HG02885 (cell line): ENCODE measurements at regions not wholly inside any gene's neighbourhood (a gene's known extent, or its start where the extent isn't known, plus 50 kb on each side); places are given as distances from the start of the nearest gene placed in this dataset.
"Not testable (repeated sequence)": the region's sequence is repeated elsewhere in the genome, so short reads cannot be mapped to it uniquely, and the experiment has no call there.

Experiments
- ATAC-seq: cut with Tn5 transposase; IDR thresholded peaks from one replicate; pipeline ENCODE4 v1.9.1; 2021; ENCODE audit warnings: mild to moderate bottlenecking; ENCODE audit not compliant: unreplicated experiment, poor library complexity

DNA sequence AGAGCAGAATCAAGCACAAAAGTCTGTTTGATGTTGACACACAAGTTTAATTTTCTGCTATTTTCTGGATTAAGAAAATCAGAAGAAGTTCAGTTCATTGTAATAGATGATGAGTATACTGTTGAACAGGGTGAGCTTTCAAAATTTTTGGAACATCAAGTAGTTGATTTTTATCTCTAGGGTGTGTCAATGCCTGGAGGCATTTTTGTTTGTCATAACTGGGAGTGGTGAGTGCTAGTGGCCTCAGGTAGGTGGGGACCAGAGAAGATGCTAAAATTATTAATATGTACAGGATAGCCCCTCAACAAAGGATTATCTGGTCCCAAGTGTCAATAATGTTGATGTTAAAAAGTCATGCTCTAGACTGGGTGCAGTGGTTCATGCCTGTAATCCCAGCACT is 279.7 kb upstream of the GNPDA2 start:
- ATAC-seq = no peak

GRCh38 chr4:45004847-45005565 is 278.6 kb upstream of the GNPDA2 start:
- ATAC-seq = no peak

GRCh38 chr4:45004326-45004725 is 278.0 kb upstream of the GNPDA2 start:
- ATAC-seq = no peak

DNA sequence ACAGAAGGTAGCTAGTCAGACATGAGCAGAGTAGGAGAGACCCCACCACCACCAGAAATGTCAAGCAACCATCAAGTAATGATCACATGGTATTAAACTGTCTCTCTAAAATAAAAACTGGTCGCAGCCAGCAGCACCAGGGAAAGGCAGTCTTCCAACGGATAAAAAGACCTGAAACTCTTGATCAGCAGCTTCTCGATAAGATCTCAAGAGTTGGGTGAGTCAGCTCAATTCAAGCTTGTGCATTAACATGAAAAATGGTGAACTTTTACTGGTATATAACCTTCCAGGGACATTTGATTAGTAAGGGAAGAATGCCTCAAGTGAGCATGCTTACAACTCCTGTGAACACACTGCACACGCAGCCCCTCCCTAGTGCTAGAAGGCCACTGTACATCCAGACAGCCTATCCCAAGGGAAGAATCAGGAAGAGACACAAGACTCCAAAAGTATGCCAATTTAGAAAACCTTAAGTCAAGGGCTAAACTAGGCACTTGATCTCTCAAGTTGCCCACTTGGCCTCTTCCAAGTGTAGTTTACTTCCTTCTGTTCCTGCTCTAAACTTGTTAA is 270.0 kb upstream of the GNPDA2 start:
- no peak for ATAC-seq

DNA sequence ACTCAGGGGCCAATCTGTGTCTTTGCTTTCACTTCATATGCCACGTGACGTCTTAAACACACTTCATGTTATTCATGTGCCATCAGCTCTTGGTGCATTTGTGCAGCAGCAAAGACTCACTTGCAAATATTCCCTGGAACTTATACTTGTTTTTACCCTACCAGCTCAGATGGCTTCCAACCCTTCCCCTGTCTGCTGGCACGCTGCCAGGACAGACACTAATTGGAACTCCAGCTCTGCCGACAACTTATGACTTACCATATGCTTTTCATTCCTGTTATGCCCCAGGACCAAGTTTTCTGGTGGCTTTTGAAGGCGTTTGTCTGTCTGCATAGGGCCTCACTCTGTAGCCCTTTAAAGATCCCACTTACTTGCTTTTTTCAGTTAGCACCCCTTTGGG is 261.7 kb upstream of the GNPDA2 start:
- no peak for ATAC-seq

- no peak for ATAC-seq
These were observed 259.6 kb upstream of the GNPDA2 start for GRCh38 chr4:44985938-44986337.

- ATAC-seq = no peak
These were observed 258.8 kb upstream of the GNPDA2 start for GRCh38 chr4:44985152-44985551.

GRCh38 chr4:44984083-44984482 is 257.7 kb upstream of the GNPDA2 start:
- no peak for ATAC-seq

DNA sequence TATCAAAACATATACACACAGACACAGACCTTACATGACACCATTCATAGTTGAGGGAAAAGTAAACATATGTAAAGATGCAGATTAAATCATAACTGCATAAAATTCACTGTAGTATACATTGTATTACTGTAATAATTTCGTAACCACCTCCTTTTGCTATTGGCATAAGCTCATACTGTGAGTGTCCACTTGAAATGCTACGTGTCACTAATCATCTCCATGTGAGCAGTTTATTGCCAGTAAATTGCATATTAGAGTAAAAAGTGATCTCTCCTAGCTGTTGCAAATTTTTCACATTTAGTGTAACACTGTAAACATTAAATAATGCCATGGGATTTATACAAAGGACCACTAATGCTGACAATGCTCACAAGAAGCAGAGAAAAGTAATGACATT is 256.7 kb upstream of the GNPDA2 start:
- ATAC-seq = no peak

- no peak for ATAC-seq
These were observed 251.7 kb upstream of the GNPDA2 start for GRCh38 chr4:44978020-44978419.

GRCh38 chr4:44965435-44966095 is 239.2 kb upstream of the GNPDA2 start:
- ATAC-seq = no peak

- ATAC-seq = not testable (repeated sequence)
These were observed 237.7 kb upstream of the GNPDA2 start for GRCh38 chr4:44964086-44964485.

DNA sequence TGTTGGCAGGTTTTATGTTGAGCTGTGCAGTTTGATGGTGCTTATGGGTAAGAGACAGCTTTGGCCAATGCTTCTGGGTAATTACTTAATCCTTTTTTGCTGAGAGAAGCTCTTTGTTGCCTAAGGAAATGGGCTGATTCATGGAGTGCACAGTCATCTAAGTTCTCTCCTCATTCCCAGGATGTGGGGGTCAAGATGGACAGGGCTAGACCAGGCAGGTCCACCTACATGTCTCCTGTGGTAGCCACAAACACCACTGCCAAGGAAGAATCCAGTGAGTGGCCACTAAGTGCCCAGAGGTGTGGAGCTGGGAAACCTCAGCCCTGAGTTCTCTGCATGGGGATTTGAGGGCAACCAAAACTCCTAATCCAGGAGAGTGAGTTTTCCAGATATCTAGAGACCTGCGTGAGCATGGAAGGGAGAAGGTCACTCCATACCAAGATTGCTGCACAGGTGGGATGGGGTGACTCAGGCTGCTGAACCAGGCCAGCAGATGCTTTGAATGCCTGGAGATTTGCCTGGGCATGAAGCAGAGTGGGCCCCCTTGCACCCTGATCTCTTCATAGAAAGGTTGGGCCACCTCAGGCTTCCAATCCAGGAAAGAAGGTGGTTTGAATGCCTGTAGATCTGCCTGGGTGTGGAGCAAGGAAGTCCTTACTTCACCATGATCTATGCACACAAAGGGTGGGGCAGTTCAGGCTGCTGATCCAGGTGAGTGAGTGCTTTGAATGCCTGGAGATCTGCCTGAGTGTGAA is 234.8 kb upstream of the GNPDA2 start:
- ATAC-seq = no peak

DNA sequence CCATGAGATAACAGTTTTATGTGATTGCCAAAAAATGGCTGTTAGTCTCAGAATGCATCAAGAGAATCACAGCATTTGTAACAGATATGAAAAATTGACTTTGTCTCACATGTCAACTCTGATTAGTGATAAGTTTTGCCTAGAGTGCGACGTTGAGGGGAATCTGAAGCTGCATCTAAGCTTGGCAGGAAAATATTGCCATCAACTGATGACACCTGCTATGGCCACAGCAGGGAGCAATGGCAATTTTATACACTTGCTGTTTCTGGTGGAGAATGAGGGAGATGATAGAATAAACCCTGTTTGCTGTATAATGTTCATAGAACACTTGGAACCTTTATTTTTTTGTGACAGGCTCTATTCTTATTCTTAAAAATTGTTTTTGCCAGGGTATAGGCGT is 205.4 kb upstream of the GNPDA2 start:
- no peak for ATAC-seq

GRCh38 chr4:44928785-44929184 is 202.4 kb upstream of the GNPDA2 start:
- ATAC-seq = no peak

- ATAC-seq = no peak
These were observed 201.3 kb upstream of the GNPDA2 start for GRCh38 chr4:44927399-44928380.

- no peak for ATAC-seq
These were observed 190.1 kb upstream of the GNPDA2 start for GRCh38 chr4:44916411-44916810.

DNA sequence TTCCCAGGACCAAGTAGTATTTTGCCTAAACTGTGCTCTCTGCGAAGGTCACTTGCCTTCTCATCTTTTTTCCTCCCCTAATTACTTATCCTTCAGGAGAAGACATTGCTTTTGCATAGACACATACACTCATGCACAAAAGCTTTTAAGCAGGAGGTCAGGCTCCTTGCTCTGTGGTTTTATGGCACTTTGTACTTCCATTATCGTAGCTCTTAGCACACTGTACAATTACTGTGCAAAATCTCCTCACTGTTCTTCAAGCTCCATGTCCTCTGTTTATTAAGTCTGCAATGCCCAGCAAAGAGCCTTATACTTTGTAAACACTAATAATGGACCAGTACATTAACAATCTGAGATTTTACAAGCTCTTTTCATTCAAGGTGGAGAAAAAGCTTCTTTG is 188.4 kb upstream of the GNPDA2 start:
- no peak for ATAC-seq

GRCh38 chr4:44914223-44914622 is 187.9 kb upstream of the GNPDA2 start:
- ATAC-seq = no peak

- no peak for ATAC-seq
These were observed 186.6 kb upstream of the GNPDA2 start for GRCh38 chr4:44912980-44913379.
